Ishikawa (cell line): ENCODE measurements at regions not wholly inside any gene's neighbourhood (a gene's known extent, or its start where the extent isn't known, plus 50 kb on each side); places are given as distances from the start of the nearest gene placed in this dataset.

Experiments
- CEBPB ChIP-seq: IDR thresholded peaks from 2 replicates; pipeline ENCODE4 v1.6.1; 2012
- CREB1 ChIP-seq: IDR thresholded peaks from 2 replicates; pipeline ENCODE4 v1.6.1; 2012; ENCODE audit warnings: low read depth
- EGR1 ChIP-seq: IDR thresholded peaks from 2 replicates; pipeline ENCODE4 v1.6.1; 2012
- EP300 ChIP-seq: IDR thresholded peaks from 2 replicates; pipeline ENCODE4 v1.6.1; 2012; ENCODE audit warnings: borderline replicate concordance
- FOXM1 ChIP-seq: IDR thresholded peaks from 2 replicates; pipeline ENCODE4 v1.6.1; 2012; ENCODE audit warnings: low read depth, borderline replicate concordance
- MAX ChIP-seq: IDR thresholded peaks from 2 replicates; pipeline ENCODE4 v1.6.1; 2012
- RAD21 ChIP-seq: IDR thresholded peaks from 2 replicates; pipeline ENCODE4 v1.6.1; 2012; ENCODE audit warnings: low read depth
- REST ChIP-seq: IDR thresholded peaks from 2 replicates; pipeline ENCODE4 v1.6.1; 2012; ENCODE audit warnings: low read depth, mild to moderate bottlenecking
- TAF1 ChIP-seq: IDR thresholded peaks from 2 replicates; pipeline ENCODE4 v1.6.1; 2012; ENCODE audit warnings: low read depth, mild to moderate bottlenecking
- TCF12 ChIP-seq: IDR thresholded peaks from 2 replicates; pipeline ENCODE4 v1.6.1; 2012; ENCODE audit warnings: low read depth
- YY1 ChIP-seq: IDR thresholded peaks from 2 replicates; pipeline ENCODE4 v1.6.1; 2012; ENCODE audit warnings: low read depth
- ZBTB7A ChIP-seq: IDR thresholded peaks from 2 replicates; pipeline ENCODE4 v1.6.1; 2012; ENCODE audit warnings: low read depth
- TF ChIP-seq, protein P1 (sequence below): IDR thresholded peaks from 2 replicates; pipeline ENCODE4 v1.6.1; 2012

- TF ChIP-seq MAX: no peak
- TF ChIP-seq TAF1: no peak
- TF ChIP-seq YY1: no peak
- TF ChIP-seq RAD21: no peak
- no peak for TF ChIP-seq ZBTB7A
- TF ChIP-seq CEBPB: no peak
- TF ChIP-seq TCF12: no peak
- TF ChIP-seq REST: no peak
- TF ChIP-seq EP300: no peak
- TF ChIP-seq FOXM1: no peak
- TF ChIP-seq, protein P1, sequence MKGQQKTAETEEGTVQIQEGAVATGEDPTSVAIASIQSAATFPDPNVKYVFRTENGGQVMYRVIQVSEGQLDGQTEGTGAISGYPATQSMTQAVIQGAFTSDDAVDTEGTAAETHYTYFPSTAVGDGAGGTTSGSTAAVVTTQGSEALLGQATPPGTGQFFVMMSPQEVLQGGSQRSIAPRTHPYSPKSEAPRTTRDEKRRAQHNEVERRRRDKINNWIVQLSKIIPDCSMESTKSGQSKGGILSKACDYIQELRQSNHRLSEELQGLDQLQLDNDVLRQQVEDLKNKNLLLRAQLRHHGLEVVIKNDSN: no peak
- TF ChIP-seq EGR1: no peak
- TF ChIP-seq CREB1: no peak
Measured at GRCh38 chr10:43859016-43859525, 210.4 kb upstream of the ZNF32 start.
